ENCODE measurements at regions not wholly inside any gene's neighbourhood (a gene's known extent, or its start where the extent isn't known, plus 50 kb on each side); places are given as distances from the start of the nearest gene placed in this dataset.
"Not testable (repeated sequence)": the region's sequence is repeated elsewhere in the genome, so short reads cannot be mapped to it uniquely, and the experiment has no call there.

GRCh38 chr1:145475962-145476361 lies 50.6 kb upstream of the NBPF20 start:
- not testable (repeated sequence) for DNase-seq

- DNase-seq: not testable (repeated sequence)
Measured at GRCh38 chr1:145475369-145475915, 50.0 kb upstream of the NBPF20 start.

Measured in NCI-H187 treated with DMSO at 0.1 percent for 48 hours (cell line).